GM18868 (cell line): ENCODE measurements at regions not wholly inside any gene's neighbourhood (a gene's known extent, or its start where the extent isn't known, plus 50 kb on each side); places are given as distances from the start of the nearest gene placed in this dataset.
"Not testable (repeated sequence)": the region's sequence is repeated elsewhere in the genome, so short reads cannot be mapped to it uniquely, and the experiment has no call there.

Source experiments
- ATAC-seq: cut with Tn5 transposase; IDR thresholded peaks from one replicate; pipeline ENCODE4 v1.9.1; 2021; ENCODE audit warnings: mild to moderate bottlenecking, moderate library complexity; ENCODE audit not compliant: unreplicated experiment

- no peak for ATAC-seq
These were observed 98.9 kb upstream of the TAF11L2 start for GRCh38 chr5:17398866-17399835.

- ATAC-seq: no peak
These were observed 98.1 kb upstream of the TAF11L2 start for GRCh38 chr5:17399931-17400330.

GRCh38 chr5:17400724-17401469, 97.1 kb upstream of the TAF11L2 start:
- ATAC-seq: no peak

- no peak for ATAC-seq
These were observed 96.4 kb upstream of the TAF11L2 start for GRCh38 chr5:17401470-17402288.

GRCh38 chr5:17402289-17403121, 95.5 kb upstream of the TAF11L2 start:
- no peak for ATAC-seq

- no peak for ATAC-seq
These were observed 94.1 kb upstream of the TAF11L2 start for GRCh38 chr5:17403695-17404490.

- no peak for ATAC-seq
These were observed 92.1 kb upstream of the TAF11L2 start for GRCh38 chr5:17405976-17406375.

GRCh38 chr5:17406423-17406838, 91.6 kb upstream of the TAF11L2 start:
- no peak for ATAC-seq

- no peak for ATAC-seq
These were observed 86.3 kb upstream of the TAF11L2 start for GRCh38 chr5:17411436-17412402.

- peak; percentile 90 for ATAC-seq
These were observed 85.0 kb upstream of the TAF11L2 start for GRCh38 chr5:17412760-17413671.

GRCh38 chr5:17413691-17414090, 84.3 kb upstream of the TAF11L2 start:
- ATAC-seq: peak; percentile 27

- no peak for ATAC-seq
These were observed 82.7 kb upstream of the TAF11L2 start for GRCh38 chr5:17415321-17415758.

GRCh38 chr5:17416374-17416773, 81.7 kb upstream of the TAF11L2 start:
- ATAC-seq: not testable (repeated sequence)

GRCh38 chr5:17424674-17425073, 73.4 kb upstream of the TAF11L2 start:
- ATAC-seq: no peak

GRCh38 chr5:17425385-17426070, 72.5 kb upstream of the TAF11L2 start:
- peak; percentile 51 for ATAC-seq

- peak; percentile 90 for ATAC-seq
These were observed 71.8 kb upstream of the TAF11L2 start for GRCh38 chr5:17426104-17426749.
